H1 (cell line): ENCODE measurements at regions not wholly inside any gene's neighbourhood (a gene's known extent, or its start where the extent isn't known, plus 50 kb on each side); places are given as distances from the start of the nearest gene placed in this dataset.

Source experiments
- CHD2 ChIP-seq: IDR thresholded peaks from 2 replicates; pipeline ENCODE4 v1.6.1; 2012; ENCODE audit warnings: low read length, improper control_type of control experiment
- POLR2A ChIP-seq, 2 experiments: IDR thresholded peaks; 1 replicate in 1 of 2; 2 replicates in 1 of 2; pipeline ENCODE4 v1.6.1; 2011; ENCODE audit warnings: low read depth in 2 of 2, low read length in 2 of 2, mild to moderate bottlenecking in 2 of 2; ENCODE audit errors: control extremely low read depth in 1 of 2
- RFX5 ChIP-seq: IDR thresholded peaks from 2 replicates; pipeline ENCODE4 v1.6.1; 2011; ENCODE audit warnings: low read depth, low read length, improper control_type of control experiment, borderline replicate concordance
- SRF ChIP-seq: IDR thresholded peaks from 2 replicates; pipeline ENCODE4 v1.6.1; 2011; ENCODE audit warnings: mild to moderate bottlenecking, low read depth, low read length, moderate library complexity
- TF ChIP-seq, protein P1 (sequence below): fragments of 300-600 bp; sonication (generic); IDR thresholded peaks from 2 replicates; pipeline ENCODE4 v1.7.1; 2012; ENCODE audit warnings: low read length, moderate library complexity, mild to moderate bottlenecking, inconsistent platforms; ENCODE audit not compliant: insufficient replicate concordance
- TF ChIP-seq, protein P2 (sequence below), 3 experiments: IDR thresholded peaks; 1 replicate in 2 of 3; 2 replicates in 1 of 3; pipeline versions ENCODE4 v1.5.1 to v1.6.1; 2011; ENCODE audit warnings: low read length in 3 of 3, mild to moderate bottlenecking in 3 of 3, inconsistent platforms in 2 of 3, low read depth in 1 of 3, moderate library complexity in 1 of 3; ENCODE audit not compliant: insufficient read depth in 1 of 3; ENCODE audit errors: control extremely low read depth in 1 of 3
- TF ChIP-seq, protein P3 (sequence below): IDR thresholded peaks from 2 replicates; pipeline ENCODE4 v1.6.1; 2012; ENCODE audit warnings: low read length, inconsistent platforms

DNA sequence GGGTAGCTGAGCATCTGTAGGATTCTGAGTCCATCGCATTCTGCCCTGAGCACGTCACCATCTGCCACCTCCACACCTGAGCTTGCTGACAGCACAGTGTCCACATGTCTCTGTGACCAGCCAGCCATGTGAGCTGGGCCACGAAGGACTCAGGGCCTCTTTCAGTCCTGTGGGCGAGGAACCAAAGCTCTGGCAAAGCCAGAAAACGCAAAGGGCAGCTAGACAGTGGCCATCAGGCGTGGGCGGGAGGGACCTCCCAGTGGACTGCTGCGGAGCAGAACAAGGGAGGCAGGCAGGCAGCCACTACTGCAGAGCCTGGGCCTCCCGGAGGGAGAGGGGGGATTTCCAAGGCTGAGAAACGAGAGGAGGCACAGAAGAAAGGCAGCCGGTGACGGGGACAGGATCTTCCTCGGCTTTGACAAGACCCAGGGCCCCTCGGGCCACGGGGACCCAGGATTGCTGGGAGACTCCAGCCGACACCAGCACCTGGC lies 274.6 kb upstream of the SALL3 start (continued):
- TF ChIP-seq, protein P1, sequence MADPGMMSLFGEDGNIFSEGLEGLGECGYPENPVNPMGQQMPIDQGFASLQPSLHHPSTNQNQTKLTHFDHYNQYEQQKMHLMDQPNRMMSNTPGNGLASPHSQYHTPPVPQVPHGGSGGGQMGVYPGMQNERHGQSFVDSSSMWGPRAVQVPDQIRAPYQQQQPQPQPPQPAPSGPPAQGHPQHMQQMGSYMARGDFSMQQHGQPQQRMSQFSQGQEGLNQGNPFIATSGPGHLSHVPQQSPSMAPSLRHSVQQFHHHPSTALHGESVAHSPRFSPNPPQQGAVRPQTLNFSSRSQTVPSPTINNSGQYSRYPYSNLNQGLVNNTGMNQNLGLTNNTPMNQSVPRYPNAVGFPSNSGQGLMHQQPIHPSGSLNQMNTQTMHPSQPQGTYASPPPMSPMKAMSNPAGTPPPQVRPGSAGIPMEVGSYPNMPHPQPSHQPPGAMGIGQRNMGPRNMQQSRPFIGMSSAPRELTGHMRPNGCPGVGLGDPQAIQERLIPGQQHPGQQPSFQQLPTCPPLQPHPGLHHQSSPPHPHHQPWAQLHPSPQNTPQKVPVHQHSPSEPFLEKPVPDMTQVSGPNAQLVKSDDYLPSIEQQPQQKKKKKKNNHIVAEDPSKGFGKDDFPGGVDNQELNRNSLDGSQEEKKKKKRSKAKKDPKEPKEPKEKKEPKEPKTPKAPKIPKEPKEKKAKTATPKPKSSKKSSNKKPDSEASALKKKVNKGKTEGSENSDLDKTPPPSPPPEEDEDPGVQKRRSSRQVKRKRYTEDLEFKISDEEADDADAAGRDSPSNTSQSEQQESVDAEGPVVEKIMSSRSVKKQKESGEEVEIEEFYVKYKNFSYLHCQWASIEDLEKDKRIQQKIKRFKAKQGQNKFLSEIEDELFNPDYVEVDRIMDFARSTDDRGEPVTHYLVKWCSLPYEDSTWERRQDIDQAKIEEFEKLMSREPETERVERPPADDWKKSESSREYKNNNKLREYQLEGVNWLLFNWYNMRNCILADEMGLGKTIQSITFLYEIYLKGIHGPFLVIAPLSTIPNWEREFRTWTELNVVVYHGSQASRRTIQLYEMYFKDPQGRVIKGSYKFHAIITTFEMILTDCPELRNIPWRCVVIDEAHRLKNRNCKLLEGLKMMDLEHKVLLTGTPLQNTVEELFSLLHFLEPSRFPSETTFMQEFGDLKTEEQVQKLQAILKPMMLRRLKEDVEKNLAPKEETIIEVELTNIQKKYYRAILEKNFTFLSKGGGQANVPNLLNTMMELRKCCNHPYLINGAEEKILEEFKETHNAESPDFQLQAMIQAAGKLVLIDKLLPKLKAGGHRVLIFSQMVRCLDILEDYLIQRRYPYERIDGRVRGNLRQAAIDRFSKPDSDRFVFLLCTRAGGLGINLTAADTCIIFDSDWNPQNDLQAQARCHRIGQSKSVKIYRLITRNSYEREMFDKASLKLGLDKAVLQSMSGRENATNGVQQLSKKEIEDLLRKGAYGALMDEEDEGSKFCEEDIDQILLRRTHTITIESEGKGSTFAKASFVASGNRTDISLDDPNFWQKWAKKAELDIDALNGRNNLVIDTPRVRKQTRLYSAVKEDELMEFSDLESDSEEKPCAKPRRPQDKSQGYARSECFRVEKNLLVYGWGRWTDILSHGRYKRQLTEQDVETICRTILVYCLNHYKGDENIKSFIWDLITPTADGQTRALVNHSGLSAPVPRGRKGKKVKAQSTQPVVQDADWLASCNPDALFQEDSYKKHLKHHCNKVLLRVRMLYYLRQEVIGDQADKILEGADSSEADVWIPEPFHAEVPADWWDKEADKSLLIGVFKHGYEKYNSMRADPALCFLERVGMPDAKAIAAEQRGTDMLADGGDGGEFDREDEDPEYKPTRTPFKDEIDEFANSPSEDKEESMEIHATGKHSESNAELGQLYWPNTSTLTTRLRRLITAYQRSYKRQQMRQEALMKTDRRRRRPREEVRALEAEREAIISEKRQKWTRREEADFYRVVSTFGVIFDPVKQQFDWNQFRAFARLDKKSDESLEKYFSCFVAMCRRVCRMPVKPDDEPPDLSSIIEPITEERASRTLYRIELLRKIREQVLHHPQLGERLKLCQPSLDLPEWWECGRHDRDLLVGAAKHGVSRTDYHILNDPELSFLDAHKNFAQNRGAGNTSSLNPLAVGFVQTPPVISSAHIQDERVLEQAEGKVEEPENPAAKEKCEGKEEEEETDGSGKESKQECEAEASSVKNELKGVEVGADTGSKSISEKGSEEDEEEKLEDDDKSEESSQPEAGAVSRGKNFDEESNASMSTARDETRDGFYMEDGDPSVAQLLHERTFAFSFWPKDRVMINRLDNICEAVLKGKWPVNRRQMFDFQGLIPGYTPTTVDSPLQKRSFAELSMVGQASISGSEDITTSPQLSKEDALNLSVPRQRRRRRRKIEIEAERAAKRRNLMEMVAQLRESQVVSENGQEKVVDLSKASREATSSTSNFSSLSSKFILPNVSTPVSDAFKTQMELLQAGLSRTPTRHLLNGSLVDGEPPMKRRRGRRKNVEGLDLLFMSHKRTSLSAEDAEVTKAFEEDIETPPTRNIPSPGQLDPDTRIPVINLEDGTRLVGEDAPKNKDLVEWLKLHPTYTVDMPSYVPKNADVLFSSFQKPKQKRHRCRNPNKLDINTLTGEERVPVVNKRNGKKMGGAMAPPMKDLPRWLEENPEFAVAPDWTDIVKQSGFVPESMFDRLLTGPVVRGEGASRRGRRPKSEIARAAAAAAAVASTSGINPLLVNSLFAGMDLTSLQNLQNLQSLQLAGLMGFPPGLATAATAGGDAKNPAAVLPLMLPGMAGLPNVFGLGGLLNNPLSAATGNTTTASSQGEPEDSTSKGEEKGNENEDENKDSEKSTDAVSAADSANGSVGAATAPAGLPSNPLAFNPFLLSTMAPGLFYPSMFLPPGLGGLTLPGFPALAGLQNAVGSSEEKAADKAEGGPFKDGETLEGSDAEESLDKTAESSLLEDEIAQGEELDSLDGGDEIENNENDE: no peak
- TF ChIP-seq, protein P2, sequence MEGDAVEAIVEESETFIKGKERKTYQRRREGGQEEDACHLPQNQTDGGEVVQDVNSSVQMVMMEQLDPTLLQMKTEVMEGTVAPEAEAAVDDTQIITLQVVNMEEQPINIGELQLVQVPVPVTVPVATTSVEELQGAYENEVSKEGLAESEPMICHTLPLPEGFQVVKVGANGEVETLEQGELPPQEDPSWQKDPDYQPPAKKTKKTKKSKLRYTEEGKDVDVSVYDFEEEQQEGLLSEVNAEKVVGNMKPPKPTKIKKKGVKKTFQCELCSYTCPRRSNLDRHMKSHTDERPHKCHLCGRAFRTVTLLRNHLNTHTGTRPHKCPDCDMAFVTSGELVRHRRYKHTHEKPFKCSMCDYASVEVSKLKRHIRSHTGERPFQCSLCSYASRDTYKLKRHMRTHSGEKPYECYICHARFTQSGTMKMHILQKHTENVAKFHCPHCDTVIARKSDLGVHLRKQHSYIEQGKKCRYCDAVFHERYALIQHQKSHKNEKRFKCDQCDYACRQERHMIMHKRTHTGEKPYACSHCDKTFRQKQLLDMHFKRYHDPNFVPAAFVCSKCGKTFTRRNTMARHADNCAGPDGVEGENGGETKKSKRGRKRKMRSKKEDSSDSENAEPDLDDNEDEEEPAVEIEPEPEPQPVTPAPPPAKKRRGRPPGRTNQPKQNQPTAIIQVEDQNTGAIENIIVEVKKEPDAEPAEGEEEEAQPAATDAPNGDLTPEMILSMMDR (IDR thresholded peaks at IDR 0.05; ENCODE audit: control extremely low read depth in 1 of 3, insufficient read depth in 1 of 3, low read depth in 1 of 3, low read length in 3 of 3): no peak
- no peak for TF ChIP-seq POLR2A (IDR thresholded peaks at IDR 0.05; ENCODE audit: control extremely low read depth in 1 of 2, low read depth in 2 of 2, low read length in 2 of 2)
- TF ChIP-seq CHD2: no peak
- TF ChIP-seq, protein P3, sequence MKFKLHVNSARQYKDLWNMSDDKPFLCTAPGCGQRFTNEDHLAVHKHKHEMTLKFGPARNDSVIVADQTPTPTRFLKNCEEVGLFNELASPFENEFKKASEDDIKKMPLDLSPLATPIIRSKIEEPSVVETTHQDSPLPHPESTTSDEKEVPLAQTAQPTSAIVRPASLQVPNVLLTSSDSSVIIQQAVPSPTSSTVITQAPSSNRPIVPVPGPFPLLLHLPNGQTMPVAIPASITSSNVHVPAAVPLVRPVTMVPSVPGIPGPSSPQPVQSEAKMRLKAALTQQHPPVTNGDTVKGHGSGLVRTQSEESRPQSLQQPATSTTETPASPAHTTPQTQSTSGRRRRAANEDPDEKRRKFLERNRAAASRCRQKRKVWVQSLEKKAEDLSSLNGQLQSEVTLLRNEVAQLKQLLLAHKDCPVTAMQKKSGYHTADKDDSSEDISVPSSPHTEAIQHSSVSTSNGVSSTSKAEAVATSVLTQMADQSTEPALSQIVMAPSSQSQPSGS: no peak
- no peak for TF ChIP-seq SRF
- no peak for TF ChIP-seq RFX5
